ENCODE measurements at regions not wholly inside any gene's neighbourhood (a gene's known extent, or its start where the extent isn't known, plus 50 kb on each side); places are given as distances from the start of the nearest gene placed in this dataset.

- Mint-ChIP-seq H3K4me3 (ENCODE audit: unreplicated experiment) (no peak overlapping the region), H3K9me3 (ENCODE audit: unreplicated experiment) (no peaks in the 10 kb centered on the region), H3K4me1 (ENCODE audit: low read depth, unreplicated experiment) (no peaks in the 10 kb centered on the region), H3K27ac (ENCODE audit: unreplicated experiment) (no peak overlapping the region), H3K36me3 (ENCODE audit: low read depth, unreplicated experiment) (no peaks in the 10 kb centered on the region), H3K27me3 (ENCODE audit: low read depth, unreplicated experiment) (no peaks in the 10 kb centered on the region)
- H3K79me2 ChIP-seq (ENCODE audit: insufficient read depth, low read length), result no peaks in the 10 kb centered on the region
- FAIRE-seq (no peak), DNase-seq (ENCODE audit: low read depth) (no peak)
- H3K9me3 ChIP-seq (ENCODE audit: insufficient read depth, low read depth, low read length), result no peaks in the 10 kb centered on the region
- no peak overlapping the region for H3K9ac ChIP-seq (ENCODE audit: low read length)
- H4K20me1 ChIP-seq (ENCODE audit: insufficient read depth, low read length), result no peaks in the 10 kb centered on the region
- H2AFZ ChIP-seq (ENCODE audit: low read depth, low read length), result no peak overlapping the region
- H3K27ac ChIP-seq (ENCODE audit: low read depth, low read length), result no peak overlapping the region
- H3K4me1 ChIP-seq (ENCODE audit: insufficient read depth, low read length), result peaks cover 4% of the 10 kb centered on the region
- TF ChIP-seq EZH2 (IDR thresholded peaks at IDR 0.05; ENCODE audit: insufficient read depth, low read length) (no peak), CTCF (IDR thresholded peaks at IDR 0.05; ENCODE audit: insufficient read depth, low read depth, low read length) (no peak)
- H3K4me3 ChIP-seq (ENCODE audit: insufficient read depth, low read depth, low read length), result no peak overlapping the region
- H3K27me3 ChIP-seq (ENCODE audit: insufficient read depth, low read length), result no peaks in the 10 kb centered on the region
- no peaks in the 10 kb centered on the region for H3K36me3 ChIP-seq (ENCODE audit: insufficient read depth, low read length)
- peak overlapping the region; percentile 14 for H3K4me2 ChIP-seq (ENCODE audit: low read length)
These were observed 1134.2 kb upstream of the ZEB2 start for GRCh38 chr2:145654156-145654555.

GRCh38 chr2:145653553-145653952 lies 1133.6 kb upstream of the ZEB2 start:
- Mint-ChIP-seq H3K4me3 (ENCODE audit: unreplicated experiment) (no peak overlapping the region), H3K36me3 (ENCODE audit: low read depth, unreplicated experiment) (no peaks in the 10 kb centered on the region), H3K9me3 (ENCODE audit: unreplicated experiment) (no peaks in the 10 kb centered on the region), H3K27me3 (ENCODE audit: low read depth, unreplicated experiment) (no peaks in the 10 kb centered on the region), H3K4me1 (ENCODE audit: low read depth, unreplicated experiment) (no peaks in the 10 kb centered on the region), H3K27ac (ENCODE audit: unreplicated experiment) (no peak overlapping the region)
- Histone ChIP-seq H4K20me1 (ENCODE audit: insufficient read depth, low read length) (no peaks in the 10 kb centered on the region), H3K79me2 (ENCODE audit: insufficient read depth, low read length) (no peaks in the 10 kb centered on the region), H3K27ac (ENCODE audit: low read depth, low read length) (no peak overlapping the region), H2AFZ (ENCODE audit: low read depth, low read length) (no peak overlapping the region), H3K4me1 (ENCODE audit: insufficient read depth, low read length) (peaks cover 4% of the 10 kb centered on the region), H3K4me2 (ENCODE audit: low read length) (no peak overlapping the region), H3K36me3 (ENCODE audit: insufficient read depth, low read length) (no peaks in the 10 kb centered on the region), H3K9ac (ENCODE audit: low read length) (no peak overlapping the region), H3K4me3 (ENCODE audit: insufficient read depth, low read depth, low read length) (no peak overlapping the region), H3K27me3 (ENCODE audit: insufficient read depth, low read length) (no peaks in the 10 kb centered on the region), H3K9me3 (ENCODE audit: insufficient read depth, low read depth, low read length) (no peaks in the 10 kb centered on the region)
- FAIRE-seq (no peak), DNase-seq (ENCODE audit: low read depth) (no peak)
- no peak for TF ChIP-seq EZH2 (IDR thresholded peaks at IDR 0.05; ENCODE audit: insufficient read depth, low read length)
- TF ChIP-seq CTCF (IDR thresholded peaks at IDR 0.05; ENCODE audit: insufficient read depth, low read depth, low read length), result no peak

- H2AFZ ChIP-seq (ENCODE audit: low read depth, low read length), result no peak overlapping the region
These were observed 1132.9 kb upstream of the ZEB2 start for GRCh38 chr2:145652571-145653545.

More at GRCh38 chr2:145652571-145653545, 1132.9 kb upstream of the ZEB2 start:
- H3K27me3 Mint-ChIP-seq (ENCODE audit: low read depth, unreplicated experiment), result no peaks in the 10 kb centered on the region
- no peak overlapping the region for H3K9ac ChIP-seq (ENCODE audit: low read length)
- H3K36me3 Mint-ChIP-seq (ENCODE audit: low read depth, unreplicated experiment), result no peaks in the 10 kb centered on the region
- H3K9me3 Mint-ChIP-seq (ENCODE audit: unreplicated experiment), result no peaks in the 10 kb centered on the region
- no peaks in the 10 kb centered on the region for H3K27me3 ChIP-seq (ENCODE audit: insufficient read depth, low read length)
- peaks cover 4% of the 10 kb centered on the region for H3K4me1 ChIP-seq (ENCODE audit: insufficient read depth, low read length)
- no peak overlapping the region for H3K4me2 ChIP-seq (ENCODE audit: low read length)
- peak; percentile 85 for DNase-seq (ENCODE audit: low read depth)
- TF ChIP-seq EZH2 (IDR thresholded peaks at IDR 0.05; ENCODE audit: insufficient read depth, low read length) (no peak), CTCF (IDR thresholded peaks at IDR 0.05; ENCODE audit: insufficient read depth, low read depth, low read length) (no peak)
- no peaks in the 10 kb centered on the region for H3K79me2 ChIP-seq (ENCODE audit: insufficient read depth, low read length)
- H3K36me3 ChIP-seq (ENCODE audit: insufficient read depth, low read length), result no peaks in the 10 kb centered on the region
- no peak overlapping the region for H3K4me3 Mint-ChIP-seq (ENCODE audit: unreplicated experiment)
- FAIRE-seq, result no peak
- no peaks in the 10 kb centered on the region for H3K4me1 Mint-ChIP-seq (ENCODE audit: low read depth, unreplicated experiment)
- H3K27ac Mint-ChIP-seq (ENCODE audit: unreplicated experiment), result no peak overlapping the region
- no peak overlapping the region for H3K4me3 ChIP-seq (ENCODE audit: insufficient read depth, low read depth, low read length)
- no peaks in the 10 kb centered on the region for H3K9me3 ChIP-seq (ENCODE audit: insufficient read depth, low read depth, low read length)
- no peaks in the 10 kb centered on the region for H4K20me1 ChIP-seq (ENCODE audit: insufficient read depth, low read length)
- H3K27ac ChIP-seq (ENCODE audit: low read depth, low read length), result no peak overlapping the region

All from astrocyte (in vitro differentiated cells and primary cell).